Upper lobe of left lung (tissue), 4 donors: ENCODE measurements at regions not wholly inside any gene's neighbourhood (a gene's known extent, or its start where the extent isn't known, plus 50 kb on each side); places are given as distances from the start of the nearest gene placed in this dataset.

Experiments used
- EP300 ChIP-seq, 4 donors: sonication (generic); formaldehyde crosslinking; IDR thresholded peaks; one replicate each; pipeline ENCODE4 v1.5.1; 2017; ENCODE audit warnings: antibody characterized with exemption in 4 of 4, control low read depth in 2 of 4
- TF ChIP-seq, protein P1 (sequence below), 6 experiments: fragments of 450-650 bp in 4 of 6; fragments of 200-600 bp in 2 of 6; sonication (generic) in 2 of 6; IDR thresholded peaks; one replicate each; pipeline ENCODE4 v1.5.1; 2016 to 2019; ENCODE audit warnings: antibody characterized with exemption in 6 of 6

DNA sequence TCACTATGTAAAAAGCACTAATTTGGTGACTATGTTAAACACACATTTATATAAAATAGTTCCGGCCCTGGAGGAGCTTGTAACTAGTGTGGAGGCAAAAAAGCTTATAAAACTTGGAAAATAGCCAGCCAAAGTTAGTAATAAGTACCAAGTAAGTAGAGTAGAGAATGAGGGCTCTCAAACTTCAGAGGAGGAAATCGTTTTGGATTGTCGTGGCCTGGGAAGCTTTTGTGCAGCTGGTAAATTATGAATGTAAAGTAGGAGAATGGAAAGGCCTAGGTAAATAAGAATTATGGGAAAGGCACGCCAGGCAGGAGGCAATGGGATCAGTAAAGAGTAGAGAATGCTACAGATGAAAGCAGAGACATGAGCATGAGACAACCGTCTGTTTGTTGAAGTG is 832.7 kb upstream of the ZNF608 start:
- no peak for TF ChIP-seq EP300 (IDR thresholded peaks at IDR 0.05)
- TF ChIP-seq, protein P1, sequence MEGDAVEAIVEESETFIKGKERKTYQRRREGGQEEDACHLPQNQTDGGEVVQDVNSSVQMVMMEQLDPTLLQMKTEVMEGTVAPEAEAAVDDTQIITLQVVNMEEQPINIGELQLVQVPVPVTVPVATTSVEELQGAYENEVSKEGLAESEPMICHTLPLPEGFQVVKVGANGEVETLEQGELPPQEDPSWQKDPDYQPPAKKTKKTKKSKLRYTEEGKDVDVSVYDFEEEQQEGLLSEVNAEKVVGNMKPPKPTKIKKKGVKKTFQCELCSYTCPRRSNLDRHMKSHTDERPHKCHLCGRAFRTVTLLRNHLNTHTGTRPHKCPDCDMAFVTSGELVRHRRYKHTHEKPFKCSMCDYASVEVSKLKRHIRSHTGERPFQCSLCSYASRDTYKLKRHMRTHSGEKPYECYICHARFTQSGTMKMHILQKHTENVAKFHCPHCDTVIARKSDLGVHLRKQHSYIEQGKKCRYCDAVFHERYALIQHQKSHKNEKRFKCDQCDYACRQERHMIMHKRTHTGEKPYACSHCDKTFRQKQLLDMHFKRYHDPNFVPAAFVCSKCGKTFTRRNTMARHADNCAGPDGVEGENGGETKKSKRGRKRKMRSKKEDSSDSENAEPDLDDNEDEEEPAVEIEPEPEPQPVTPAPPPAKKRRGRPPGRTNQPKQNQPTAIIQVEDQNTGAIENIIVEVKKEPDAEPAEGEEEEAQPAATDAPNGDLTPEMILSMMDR (IDR thresholded peaks at IDR 0.05) = no peak
